Endothelial cell of umbilical vein (primary cell): ENCODE measurements at regions not wholly inside any gene's neighbourhood (a gene's known extent, or its start where the extent isn't known, plus 50 kb on each side); places are given as distances from the start of the nearest gene placed in this dataset.

Experiments used
- EZH2 ChIP-seq: IDR thresholded peaks from 2 replicates; pipeline ENCODE4 v1.6.1; 2012; ENCODE audit warnings: borderline replicate concordance, low read depth, mild to moderate bottlenecking, moderate library complexity, low read length, inconsistent platforms; ENCODE audit not compliant: severe bottlenecking
- JUN ChIP-seq: IDR thresholded peaks from 2 replicates; pipeline ENCODE4 v1.6.1; 2011; ENCODE audit warnings: borderline replicate concordance, low read depth; ENCODE audit not compliant: insufficient read length, insufficient read depth
- MYC ChIP-seq: IDR thresholded peaks from one replicate; pipeline ENCODE4 v1.6.1; 2011; ENCODE audit warnings: mild to moderate bottlenecking, low read depth, low read length
- POLR2A ChIP-seq: IDR thresholded peaks from 2 replicates; pipeline ENCODE4 v1.6.1; 2012; ENCODE audit warnings: low read depth, mild to moderate bottlenecking, control low read depth, low read length
- POLR2AphosphoS5 ChIP-seq: IDR thresholded peaks from 2 replicates; pipeline ENCODE4 v1.6.1; 2012; ENCODE audit warnings: low read depth, mild to moderate bottlenecking, control low read depth, low read length, moderate library complexity; ENCODE audit not compliant: insufficient read depth
- TF ChIP-seq, protein P1 (sequence below), 2 donors: IDR thresholded peaks; 1 replicate in 1 of 2; 2 replicates in 1 of 2; pipeline ENCODE4 v1.5.1; 2011; ENCODE audit warnings: low read length in 2 of 2, mild to moderate bottlenecking in 2 of 2, moderate library complexity in 2 of 2, control low read depth in 1 of 2, inconsistent platforms in 1 of 2, low read depth in 1 of 2; ENCODE audit not compliant: insufficient read depth in 1 of 2; ENCODE audit errors: extremely low read depth in 1 of 2

GRCh38 chr7:132647311-132647710 lies 71.0 kb upstream of the PLXNA4 start:
- TF ChIP-seq, protein P1, sequence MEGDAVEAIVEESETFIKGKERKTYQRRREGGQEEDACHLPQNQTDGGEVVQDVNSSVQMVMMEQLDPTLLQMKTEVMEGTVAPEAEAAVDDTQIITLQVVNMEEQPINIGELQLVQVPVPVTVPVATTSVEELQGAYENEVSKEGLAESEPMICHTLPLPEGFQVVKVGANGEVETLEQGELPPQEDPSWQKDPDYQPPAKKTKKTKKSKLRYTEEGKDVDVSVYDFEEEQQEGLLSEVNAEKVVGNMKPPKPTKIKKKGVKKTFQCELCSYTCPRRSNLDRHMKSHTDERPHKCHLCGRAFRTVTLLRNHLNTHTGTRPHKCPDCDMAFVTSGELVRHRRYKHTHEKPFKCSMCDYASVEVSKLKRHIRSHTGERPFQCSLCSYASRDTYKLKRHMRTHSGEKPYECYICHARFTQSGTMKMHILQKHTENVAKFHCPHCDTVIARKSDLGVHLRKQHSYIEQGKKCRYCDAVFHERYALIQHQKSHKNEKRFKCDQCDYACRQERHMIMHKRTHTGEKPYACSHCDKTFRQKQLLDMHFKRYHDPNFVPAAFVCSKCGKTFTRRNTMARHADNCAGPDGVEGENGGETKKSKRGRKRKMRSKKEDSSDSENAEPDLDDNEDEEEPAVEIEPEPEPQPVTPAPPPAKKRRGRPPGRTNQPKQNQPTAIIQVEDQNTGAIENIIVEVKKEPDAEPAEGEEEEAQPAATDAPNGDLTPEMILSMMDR (IDR thresholded peaks at IDR 0.05; ENCODE audit: extremely low read depth in 1 of 2, insufficient read depth in 1 of 2, low read depth in 1 of 2, low read length in 2 of 2), result no peak
- TF ChIP-seq POLR2A, result no peak
- TF ChIP-seq EZH2, result no peak
- no peak for TF ChIP-seq MYC
- no peak for TF ChIP-seq JUN
- TF ChIP-seq POLR2AphosphoS5, result no peak
